ENCODE measurements at regions not wholly inside any gene's neighbourhood (a gene's known extent, or its start where the extent isn't known, plus 50 kb on each side); places are given as distances from the start of the nearest gene placed in this dataset.

DNA sequence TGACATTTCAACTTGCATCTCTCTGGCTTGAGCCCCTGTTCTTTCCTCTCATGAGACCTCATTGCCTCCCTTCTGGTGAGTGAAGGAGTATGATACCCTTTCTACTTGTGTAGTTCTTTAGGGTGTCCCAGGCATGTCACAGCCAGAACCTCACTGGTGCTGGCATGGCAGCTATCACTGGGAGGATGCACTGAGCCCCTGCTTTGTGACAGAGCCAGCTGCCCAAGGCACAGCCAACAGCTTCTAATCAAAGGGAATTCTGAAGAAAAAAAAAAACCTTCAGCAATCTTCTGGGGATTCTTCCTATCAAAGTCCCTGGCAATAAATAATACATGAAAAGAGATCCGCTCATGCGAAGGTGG is 652.6 kb upstream of the KLF4 start:
- H3K27ac ChIP-seq: peak overlapping the region; percentile 69 to 83 (median 76)
- intact Hi-C loops (cut with DNase I; ENCODE audit: low total_unique reads): loop anchor here (5.0 to 10.0 kb wide), 2 partner anchors 90 to 657 kb away; partner anchors contain the start of gene KLF4
- no peak for DNase-seq
- H3K36me3 ChIP-seq: no peaks in the 10 kb centered on the region
- H3K4me3 ChIP-seq: no peak overlapping the region
- H3K27me3 ChIP-seq: no peaks in the 10 kb centered on the region
- in situ Hi-C loops (cut with MboI; ENCODE audit: low pct_ligation_motif_present in 1 of 4, low pct_unique_long_range_greater_than_20kb in 1 of 4, low sequenced_read_pairs in 3 of 4): no loop called here
- no peaks in the 10 kb centered on the region for H3K9me3 ChIP-seq
- 85 to 100% methylated on average over 1 to 2 of the region's 2 CpGs for WGBS, 2 donors (ENCODE audit: low coverage in 1 of 2)
- H3K4me1 ChIP-seq: peaks cover 13 to 21% (median 17%) of the 10 kb centered on the region in 4 donors
- no peak for TF ChIP-seq POLR2AphosphoS5 (IDR thresholded peaks at IDR 0.05)
- TF ChIP-seq, protein P1, sequence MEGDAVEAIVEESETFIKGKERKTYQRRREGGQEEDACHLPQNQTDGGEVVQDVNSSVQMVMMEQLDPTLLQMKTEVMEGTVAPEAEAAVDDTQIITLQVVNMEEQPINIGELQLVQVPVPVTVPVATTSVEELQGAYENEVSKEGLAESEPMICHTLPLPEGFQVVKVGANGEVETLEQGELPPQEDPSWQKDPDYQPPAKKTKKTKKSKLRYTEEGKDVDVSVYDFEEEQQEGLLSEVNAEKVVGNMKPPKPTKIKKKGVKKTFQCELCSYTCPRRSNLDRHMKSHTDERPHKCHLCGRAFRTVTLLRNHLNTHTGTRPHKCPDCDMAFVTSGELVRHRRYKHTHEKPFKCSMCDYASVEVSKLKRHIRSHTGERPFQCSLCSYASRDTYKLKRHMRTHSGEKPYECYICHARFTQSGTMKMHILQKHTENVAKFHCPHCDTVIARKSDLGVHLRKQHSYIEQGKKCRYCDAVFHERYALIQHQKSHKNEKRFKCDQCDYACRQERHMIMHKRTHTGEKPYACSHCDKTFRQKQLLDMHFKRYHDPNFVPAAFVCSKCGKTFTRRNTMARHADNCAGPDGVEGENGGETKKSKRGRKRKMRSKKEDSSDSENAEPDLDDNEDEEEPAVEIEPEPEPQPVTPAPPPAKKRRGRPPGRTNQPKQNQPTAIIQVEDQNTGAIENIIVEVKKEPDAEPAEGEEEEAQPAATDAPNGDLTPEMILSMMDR (IDR thresholded peaks at IDR 0.05): no peak
- no peak for TF ChIP-seq POLR2A (IDR thresholded peaks at IDR 0.05)
- no peak for TF ChIP-seq EP300 (IDR thresholded peaks at IDR 0.05; ENCODE audit: low read depth)

DNA sequence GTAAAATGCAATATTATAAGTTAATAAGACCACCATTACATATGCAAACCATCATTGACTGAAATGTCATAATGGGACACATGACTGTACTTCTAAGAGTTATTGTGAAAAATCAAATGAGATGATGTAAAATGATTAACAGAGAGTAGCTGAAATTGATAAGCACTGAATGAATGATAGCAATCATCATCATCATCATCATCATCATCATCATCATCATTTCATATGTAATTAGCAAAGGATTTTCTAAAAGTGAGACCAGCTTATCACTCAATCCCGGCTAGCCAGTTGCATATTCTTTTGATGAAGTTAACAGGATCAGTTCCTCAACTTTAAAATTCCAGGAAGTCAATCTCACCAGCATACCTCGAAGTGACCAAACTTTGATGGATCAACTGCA is 650.3 kb upstream of the KLF4 start:
- Histone ChIP-seq H3K36me3 (no peaks in the 10 kb centered on the region), H3K27me3 (no peaks in the 10 kb centered on the region), H3K4me1 (peaks cover 13 to 21% (median 17%) of the 10 kb centered on the region in 4 donors), H3K4me3 (no peak overlapping the region), H3K9me3 (no peaks in the 10 kb centered on the region), H3K27ac (no peak overlapping the region)
- intact Hi-C loops (cut with DNase I; ENCODE audit: low total_unique reads) (loop anchor here (5.0 to 10.0 kb wide), 2 partner anchors 88 to 655 kb away; partner anchors contain the start of gene KLF4), in situ Hi-C loops (cut with MboI; ENCODE audit: low pct_ligation_motif_present in 1 of 4, low pct_unique_long_range_greater_than_20kb in 1 of 4, low sequenced_read_pairs in 3 of 4) (no loop called here)
- no peak for TF ChIP-seq POLR2AphosphoS5 (IDR thresholded peaks at IDR 0.05)
- no peak for TF ChIP-seq EP300 (IDR thresholded peaks at IDR 0.05; ENCODE audit: low read depth)
- no peak for TF ChIP-seq POLR2A (IDR thresholded peaks at IDR 0.05)
- TF ChIP-seq, protein P1 (IDR thresholded peaks at IDR 0.05): no peak
- WGBS, 2 donors (ENCODE audit: low coverage in 1 of 2): 78 to 86% methylated on average over 2 of the region's 2 CpGs
- DNase-seq: no peak

DNA sequence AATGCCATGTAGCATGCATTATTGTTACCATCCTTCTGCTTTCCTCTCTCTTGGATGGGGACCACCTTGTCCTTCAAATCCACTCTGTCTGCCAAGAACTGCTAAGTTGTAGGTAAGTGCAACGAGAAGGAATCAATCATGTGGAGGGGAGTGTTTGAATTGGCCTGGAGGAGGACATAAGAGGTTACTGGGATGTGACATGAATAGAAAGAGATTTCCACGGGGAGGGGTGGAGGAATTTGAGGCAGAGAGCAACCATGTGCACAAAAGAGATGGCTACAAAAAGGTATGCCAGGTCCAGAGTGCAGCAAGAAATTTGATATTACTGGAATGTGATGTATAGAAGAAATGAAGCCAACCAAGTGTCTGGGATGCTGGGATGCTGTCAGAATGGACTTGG is 648.9 kb upstream of the KLF4 start:
- no peaks in the 10 kb centered on the region for H3K27me3 ChIP-seq
- H3K9me3 ChIP-seq: no peaks in the 10 kb centered on the region
- in situ Hi-C loops (cut with MboI; ENCODE audit: low pct_ligation_motif_present in 1 of 4, low pct_unique_long_range_greater_than_20kb in 1 of 4, low sequenced_read_pairs in 3 of 4): no loop called here
- peaks cover 12 to 20% (median 17%) of the 10 kb centered on the region in 4 donors for H3K4me1 ChIP-seq
- H3K4me3 ChIP-seq: no peak overlapping the region
- intact Hi-C loops (cut with DNase I; ENCODE audit: low total_unique reads): no loop called here
- H3K27ac ChIP-seq: no peak overlapping the region
- DNase-seq: no peak
- no peaks in the 10 kb centered on the region for H3K36me3 ChIP-seq
- 51 to 82% methylated on average over 2 of the region's 2 CpGs for WGBS, 2 donors (ENCODE audit: low coverage in 1 of 2)
- TF ChIP-seq, protein P1 (IDR thresholded peaks at IDR 0.05): no peak
- TF ChIP-seq POLR2AphosphoS5 (IDR thresholded peaks at IDR 0.05) (no peak), POLR2A (IDR thresholded peaks at IDR 0.05) (no peak), EP300 (IDR thresholded peaks at IDR 0.05; ENCODE audit: low read depth) (no peak)

DNA sequence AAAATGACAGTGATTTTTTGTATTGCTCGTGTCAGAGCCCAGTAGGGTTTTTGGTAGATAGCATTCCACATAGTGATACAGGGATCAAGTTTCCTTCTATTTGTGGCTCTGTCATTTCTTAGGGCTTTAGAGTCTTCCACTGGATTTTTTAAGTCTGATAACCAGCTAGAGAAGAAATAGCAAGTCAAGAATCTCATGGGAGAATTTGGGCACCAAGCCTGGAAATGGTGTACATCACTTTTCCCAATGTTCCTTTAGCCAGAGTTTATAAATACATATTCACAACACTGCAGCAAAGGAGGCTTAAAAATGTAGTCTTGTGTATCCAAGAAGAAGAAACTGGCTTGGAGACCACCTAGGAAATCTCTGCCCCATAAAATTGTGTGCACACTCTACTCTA is 647.1 kb upstream of the KLF4 start:
- intact Hi-C loops (cut with DNase I; ENCODE audit: low total_unique reads): no loop called here
- Histone ChIP-seq H3K36me3 (no peaks in the 10 kb centered on the region), H3K9me3 (no peaks in the 10 kb centered on the region), H3K4me3 (no peak overlapping the region), H3K27ac (no peak overlapping the region), H3K4me1 (peaks cover 0 to 1% (median under 1%) of the 10 kb centered on the region in 4 donors), H3K27me3 (no peaks in the 10 kb centered on the region)
- TF ChIP-seq POLR2A (IDR thresholded peaks at IDR 0.05) (no peak), EP300 (IDR thresholded peaks at IDR 0.05; ENCODE audit: low read depth) (no peak), POLR2AphosphoS5 (IDR thresholded peaks at IDR 0.05) (no peak)
- TF ChIP-seq, protein P1 (IDR thresholded peaks at IDR 0.05): no peak
- in situ Hi-C loops (cut with MboI; ENCODE audit: low pct_ligation_motif_present in 1 of 4, low pct_unique_long_range_greater_than_20kb in 1 of 4, low sequenced_read_pairs in 3 of 4): no loop called here
- WGBS, 2 donors (ENCODE audit: low coverage in 1 of 2): 82 to 100% methylated on average over 1 of the region's 1 CpG
- DNase-seq: no peak

Data from transverse colon (tissue), 4 donors.